GM12892 (cell line): ENCODE measurements at regions not wholly inside any gene's neighbourhood (a gene's known extent, or its start where the extent isn't known, plus 50 kb on each side); places are given as distances from the start of the nearest gene placed in this dataset.

Source experiments
- POLR2A ChIP-seq: IDR thresholded peaks from 2 replicates; pipeline ENCODE4 v1.6.1; 2011; ENCODE audit warnings: low read depth, low read length, control low read depth
- POLR2AphosphoS5 ChIP-seq: IDR thresholded peaks from 2 replicates; pipeline ENCODE4 v1.6.1; 2011; ENCODE audit warnings: low read depth, low read length, control low read depth
- TAF1 ChIP-seq: IDR thresholded peaks from 2 replicates; pipeline ENCODE4 v1.6.1; 2011; ENCODE audit warnings: low read depth, mild to moderate bottlenecking, control low read depth, low read length, borderline replicate concordance

GRCh38 chr13:65921933-65922332, 1308.2 kb downstream of the PCDH9 start:
- no peak for TF ChIP-seq POLR2AphosphoS5
- no peak for TF ChIP-seq POLR2A
- TF ChIP-seq TAF1, result no peak
